NCI-H1417 (cell line): ENCODE measurements at regions not wholly inside any gene's neighbourhood (a gene's known extent, or its start where the extent isn't known, plus 50 kb on each side); places are given as distances from the start of the nearest gene placed in this dataset.

Experiments
- DNase-seq, 3 experiments: peaks; one replicate each; lab custom pipeline; 2025; lab: John Stamatoyannopoulos, UW

DNA sequence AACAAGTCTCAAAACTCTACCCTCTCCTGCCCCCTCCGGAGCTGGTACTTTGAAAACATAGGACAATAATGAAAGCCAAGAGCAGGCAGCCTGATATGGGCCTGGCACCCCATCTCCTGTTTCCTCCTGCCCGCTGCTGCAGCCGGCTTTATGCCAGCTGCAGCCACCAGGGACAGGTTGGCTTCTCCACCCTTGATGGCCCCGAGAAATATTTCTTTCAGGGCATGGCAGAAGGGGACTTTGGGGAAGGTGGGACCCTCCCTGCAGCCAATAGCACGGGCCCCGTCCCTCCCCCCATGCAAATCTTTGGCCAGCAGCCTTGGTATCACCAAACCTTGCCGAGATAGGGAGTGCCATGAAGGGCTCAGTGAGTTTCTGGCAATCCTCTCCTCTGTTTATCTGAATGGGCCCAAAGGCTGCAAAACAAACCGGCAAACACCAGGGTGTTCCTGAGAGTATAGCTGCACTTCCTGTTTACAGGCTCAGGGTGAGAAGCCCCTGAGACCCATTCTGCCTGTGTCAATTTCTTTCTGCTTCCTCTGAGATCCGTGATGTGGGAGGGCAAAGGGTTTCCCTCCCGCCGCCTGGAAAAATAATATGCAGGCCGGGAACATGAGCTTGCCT is 73.4 kb upstream of the BOD1 start:
- no peak for DNase-seq

DNA sequence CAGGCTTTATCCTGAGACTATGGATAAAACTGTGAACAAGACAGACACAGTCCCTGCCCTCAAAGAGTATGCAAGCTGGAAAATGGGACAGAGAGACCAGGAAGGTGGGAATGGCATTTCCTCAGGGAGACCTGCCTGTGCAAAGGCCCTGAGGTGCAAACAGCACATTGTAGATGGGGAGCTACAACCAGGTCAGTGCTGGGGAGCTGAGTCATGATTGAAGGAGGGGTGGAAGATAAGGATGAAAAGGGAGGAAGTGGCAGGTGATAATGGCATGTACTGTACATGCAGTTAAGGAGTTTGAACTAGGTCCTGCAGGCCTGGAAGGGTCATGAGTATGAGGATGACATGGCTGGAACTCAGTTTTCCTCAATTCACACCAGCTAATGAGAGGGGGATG is 75.5 kb upstream of the BOD1 start:
- DNase-seq: no peak

DNA sequence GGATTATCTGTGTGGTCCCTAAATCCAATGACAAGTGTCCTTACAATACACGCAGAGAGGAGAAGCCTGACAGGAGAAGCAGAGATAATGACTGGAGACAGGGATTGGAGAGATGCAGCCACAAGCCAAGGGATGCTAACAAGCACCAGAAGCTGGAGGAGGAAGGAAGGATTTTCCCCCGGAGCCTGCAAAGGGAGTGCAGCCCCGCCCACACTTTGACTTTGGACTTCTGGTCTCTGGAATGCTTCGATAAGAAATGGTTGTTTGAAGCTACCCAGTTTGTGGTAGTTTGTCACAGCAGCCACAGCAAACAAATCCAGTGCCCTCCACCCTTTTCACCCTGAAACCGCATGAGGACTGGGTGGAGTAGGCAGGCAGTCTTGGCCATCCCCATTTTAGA is 77.2 kb upstream of the BOD1 start:
- DNase-seq: no peak

DNA sequence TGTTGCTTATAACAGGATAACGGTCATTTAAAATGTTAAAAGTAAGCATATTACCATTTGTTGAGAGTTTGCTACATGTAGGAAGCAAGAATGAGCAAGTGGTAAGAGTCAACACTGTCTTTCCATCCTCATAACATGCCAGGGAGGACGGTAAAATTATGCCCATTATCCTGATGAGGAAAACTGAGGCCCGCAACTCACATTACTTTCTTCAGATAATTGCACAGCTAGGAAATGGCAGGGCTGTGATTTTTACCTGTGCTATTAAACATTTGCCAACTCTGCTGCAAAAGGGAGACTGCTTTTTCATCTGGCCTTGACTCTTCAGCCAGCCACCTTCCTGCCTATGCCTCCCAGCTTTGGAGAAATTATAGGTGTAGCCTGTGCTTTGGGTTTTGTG is 79.8 kb upstream of the BOD1 start:
- DNase-seq: no peak

DNA sequence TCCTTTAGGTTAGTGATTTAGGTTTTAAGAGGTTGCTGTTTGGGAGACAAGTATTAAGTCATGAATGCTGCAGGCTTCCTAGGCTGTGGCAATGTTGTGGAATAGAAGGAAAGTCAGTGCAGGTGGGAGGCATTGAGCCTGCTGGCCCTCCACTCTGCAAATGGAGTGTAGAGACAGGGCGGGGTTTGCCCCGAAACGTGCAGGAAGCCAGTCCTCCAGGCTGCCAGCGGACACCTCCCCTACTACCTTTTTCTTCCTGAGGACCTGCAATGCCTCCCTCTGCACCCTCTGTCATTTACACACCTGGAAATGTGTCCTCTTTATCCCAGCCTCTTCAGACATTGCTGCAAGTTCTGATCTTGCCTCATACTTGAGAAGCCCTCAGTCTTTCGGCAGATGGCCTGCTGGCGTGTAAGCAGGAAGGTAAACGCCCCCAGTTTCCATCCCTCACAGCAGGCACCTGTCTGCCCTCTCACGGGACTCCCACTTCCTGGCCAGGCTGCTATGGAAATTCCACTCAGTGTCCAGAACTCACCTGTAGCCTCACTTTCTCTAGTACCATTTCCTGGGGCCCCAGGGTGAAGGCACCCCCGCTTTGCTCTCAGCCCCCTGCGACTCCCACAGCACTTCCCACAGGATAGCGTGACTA is 81.6 kb upstream of the BOD1 start:
- peak in 2 of 3 experiments; percentile 23 to 55 for DNase-seq

DNA sequence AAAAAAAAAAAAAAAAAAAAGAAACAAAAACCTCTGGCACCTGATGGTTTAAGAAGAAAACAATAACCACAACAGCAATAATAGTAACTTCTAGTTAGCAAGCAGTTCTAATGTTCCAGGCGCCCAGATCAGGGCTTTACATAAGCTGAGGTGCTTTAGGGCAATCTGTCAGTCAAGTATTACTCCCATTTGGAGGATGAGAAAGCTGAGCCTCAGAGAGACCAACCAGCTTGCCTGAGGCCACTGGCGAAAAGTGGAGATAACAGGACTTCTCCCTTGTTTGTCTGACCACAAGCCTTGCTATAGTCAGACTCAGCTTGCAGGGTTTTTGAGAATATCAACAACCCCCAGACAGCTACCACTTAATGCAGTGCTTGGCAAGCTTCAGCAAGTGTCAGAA is 83.5 kb upstream of the BOD1 start:
- no peak for DNase-seq

DNA sequence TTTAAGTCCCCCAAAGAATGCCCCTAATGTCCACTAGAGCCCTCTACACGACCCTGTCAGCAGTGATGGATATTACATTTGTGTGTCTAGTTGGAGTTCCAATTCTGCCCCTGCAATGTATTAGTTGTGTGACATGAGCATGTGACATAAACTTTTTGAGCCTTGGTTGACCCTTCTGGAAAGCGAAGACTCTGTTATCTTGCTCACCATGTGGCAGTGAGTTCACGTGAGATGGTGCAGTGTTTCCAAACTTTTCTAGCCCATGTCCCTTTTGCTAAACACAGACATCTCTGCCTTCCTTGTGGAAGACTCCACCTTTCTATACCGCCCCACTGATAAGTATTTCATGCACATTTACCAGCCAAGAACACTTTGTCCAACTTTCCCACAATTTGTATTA is 87.0 kb upstream of the BOD1 start:
- no peak for DNase-seq

DNA sequence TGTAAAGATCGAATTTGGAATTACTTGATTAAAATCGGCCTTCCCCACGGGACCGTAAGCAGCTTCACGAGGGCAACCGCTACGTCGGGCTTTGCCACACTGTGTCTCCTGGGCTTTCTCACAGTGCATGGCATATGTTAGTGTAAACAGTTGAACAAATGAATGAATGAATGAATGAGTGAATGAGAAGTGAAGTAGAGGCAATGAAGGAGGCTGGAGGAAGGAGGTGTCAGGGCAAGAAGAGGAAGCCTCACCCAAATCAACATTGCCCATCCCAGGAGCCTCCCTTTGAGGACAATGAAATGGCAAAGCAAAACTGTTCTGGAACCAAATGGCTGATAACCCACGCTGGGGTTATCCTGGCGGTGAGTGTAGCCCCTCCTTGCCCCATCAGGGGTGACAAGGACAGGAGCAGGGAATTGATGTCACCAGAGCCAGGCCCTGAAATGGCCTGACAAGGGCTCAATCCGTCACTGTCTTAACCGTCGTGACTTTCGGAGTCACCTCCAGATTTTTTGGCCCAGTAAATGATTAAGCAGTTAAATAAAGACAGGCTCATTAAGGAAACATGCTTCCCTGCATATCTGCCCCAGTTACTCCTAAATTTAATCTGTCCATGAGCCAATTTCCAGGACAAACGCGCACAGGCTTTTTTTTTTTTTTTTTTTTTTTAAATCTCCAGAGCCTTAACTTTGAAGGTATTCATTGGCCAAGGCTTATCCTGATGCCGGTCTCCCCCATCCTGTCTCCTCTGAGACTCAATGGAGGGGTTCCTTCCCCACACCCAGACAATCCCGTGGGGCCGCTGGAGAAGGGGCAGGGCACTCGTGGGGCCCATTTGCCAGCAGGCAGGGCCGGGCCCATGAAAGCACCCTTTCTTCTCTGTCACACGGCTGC is 88.4 kb upstream of the BOD1 start:
- no peak for DNase-seq

DNA sequence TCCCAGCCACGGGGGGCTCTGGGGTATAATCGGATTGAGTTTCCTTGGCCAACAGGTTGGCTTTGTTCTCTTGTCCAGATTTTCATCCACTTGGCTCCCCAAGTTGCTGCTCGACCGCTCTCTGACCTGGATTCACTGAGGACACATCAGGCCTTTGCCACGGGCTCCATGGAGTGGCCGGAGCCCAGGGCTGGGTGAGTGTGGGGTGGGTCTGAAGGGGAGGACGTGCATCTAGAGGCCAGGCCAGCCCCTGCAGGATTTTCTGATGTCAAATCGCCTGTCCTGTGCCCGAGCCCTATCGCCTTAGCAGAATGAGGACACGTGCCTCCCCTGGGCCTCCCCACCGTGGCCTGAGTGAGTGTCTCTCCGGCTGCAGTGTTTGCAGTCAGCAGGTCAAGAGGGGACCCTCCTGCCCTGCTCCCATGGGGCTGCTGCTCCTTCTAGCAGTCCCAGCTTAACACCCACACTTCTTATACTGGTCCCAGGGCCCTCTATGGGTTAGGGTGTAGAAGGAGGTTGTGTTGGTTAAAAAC is 89.1 kb upstream of the BOD1 start:
- no peak for DNase-seq

DNA sequence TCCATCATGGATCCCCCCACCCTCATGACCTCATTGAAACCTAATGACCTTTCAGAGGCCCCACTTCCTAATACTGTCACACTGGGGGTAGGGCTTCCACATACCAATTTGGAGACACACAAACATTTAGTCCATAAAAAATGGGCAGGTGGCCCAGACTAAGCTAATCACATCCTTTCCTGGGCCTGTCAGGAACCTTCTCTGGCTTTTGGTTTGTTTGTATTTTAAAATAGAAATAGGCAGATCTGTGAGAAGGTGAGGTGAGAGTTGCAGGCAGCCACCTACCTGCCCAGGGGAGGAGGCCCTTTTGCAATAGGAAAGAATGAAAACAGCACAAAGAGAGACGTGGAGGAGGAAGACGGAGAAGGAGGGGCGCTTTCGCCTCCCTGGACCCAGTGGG is 90.2 kb upstream of the BOD1 start:
- no peak for DNase-seq

DNA sequence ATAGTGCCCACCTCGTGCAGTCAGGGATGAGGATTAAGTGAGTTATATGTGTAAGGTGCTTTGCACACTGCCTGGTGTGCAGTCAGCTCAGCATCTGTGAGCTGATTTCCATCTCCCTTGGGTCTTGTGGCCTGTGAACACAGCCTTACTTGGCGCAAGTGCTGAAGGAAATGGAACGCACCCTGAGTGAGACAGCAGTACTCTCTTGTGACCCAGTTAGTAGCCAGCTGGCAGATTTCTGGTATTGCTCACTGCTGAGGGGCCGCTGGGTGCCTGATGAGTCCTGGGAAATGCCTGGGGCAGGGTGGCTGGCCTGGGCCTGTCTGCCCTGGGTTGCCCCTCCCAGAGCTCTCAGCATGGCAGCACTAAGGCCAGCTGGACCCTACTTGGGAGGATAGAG is 90.9 kb upstream of the BOD1 start:
- DNase-seq: no peak

DNA sequence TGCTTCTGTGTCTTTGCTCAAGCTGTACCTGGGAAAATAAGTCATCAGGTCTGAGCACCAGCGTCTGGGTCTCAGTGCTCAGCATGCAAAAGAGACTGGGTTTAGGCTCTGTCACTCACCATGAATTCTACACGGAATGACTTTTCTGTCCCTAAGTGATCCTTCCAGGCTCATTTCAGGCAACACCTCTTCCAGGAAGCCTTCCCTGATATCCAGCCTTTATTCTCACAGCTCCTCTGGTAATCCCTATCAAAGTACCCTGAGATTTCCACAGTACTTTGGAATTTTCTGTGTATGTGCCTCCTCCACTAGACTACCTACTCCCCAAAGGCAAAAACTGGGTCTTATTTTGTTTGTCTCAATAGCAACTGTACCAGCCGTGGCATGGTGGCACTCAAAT is 92.7 kb upstream of the BOD1 start:
- no peak for DNase-seq

DNA sequence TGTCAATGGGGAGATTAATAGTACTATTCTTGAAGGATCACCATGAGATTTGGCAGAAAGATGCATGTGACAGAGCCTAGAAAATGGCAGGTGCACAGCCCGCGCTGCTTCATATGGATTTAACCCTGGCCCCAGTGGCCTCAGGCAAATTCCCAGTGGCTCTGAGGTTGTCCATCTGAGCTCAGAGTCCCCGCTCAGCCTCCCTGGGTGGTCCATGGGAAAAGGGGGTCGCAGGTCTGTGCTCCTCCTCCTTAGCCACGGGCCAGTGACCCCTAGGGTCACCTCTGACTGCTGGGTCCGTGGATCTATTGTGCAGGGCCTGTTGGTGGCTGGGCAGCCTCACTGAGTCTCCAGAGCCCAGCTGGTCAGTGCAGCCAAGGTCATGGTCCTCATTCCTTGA is 93.3 kb upstream of the BOD1 start:
- DNase-seq: no peak

DNA sequence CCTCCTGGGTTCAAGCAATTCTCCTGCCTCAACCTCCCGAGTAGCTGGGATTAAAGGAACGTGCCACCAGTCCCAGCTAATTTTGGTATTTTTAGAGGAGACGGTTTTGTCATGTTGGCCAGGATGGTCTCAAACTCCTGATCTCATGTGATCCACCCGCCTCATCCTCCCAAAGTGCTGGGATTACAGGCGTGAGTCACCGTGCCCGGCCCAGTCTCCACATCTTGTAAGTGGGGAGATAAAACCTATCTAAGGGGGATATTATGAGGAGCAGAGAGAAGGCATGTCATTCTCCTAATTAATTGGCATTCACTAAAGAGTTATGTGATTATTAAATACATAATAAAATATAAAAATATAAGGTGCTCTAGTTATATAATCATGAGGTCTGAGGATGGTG is 94.1 kb upstream of the BOD1 start:
- DNase-seq: no peak

DNA sequence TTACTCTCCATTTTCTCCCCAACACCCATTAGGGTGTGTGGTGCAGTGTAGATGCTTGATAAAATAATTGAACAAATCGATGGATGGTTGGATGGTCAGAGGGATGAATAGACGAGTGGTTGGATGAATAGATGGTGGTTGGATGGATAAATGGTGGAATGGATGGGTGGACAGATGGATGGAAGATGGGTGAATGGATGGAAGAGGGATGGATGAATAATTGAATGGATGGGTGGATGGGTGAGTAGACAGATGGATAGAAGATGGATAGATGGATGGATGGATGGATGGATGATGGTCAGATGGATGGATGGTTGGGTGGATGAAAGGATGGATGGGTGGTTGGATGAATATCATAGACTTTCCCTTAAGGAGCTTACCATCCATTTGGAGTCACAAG is 95.0 kb upstream of the BOD1 start:
- no peak for DNase-seq

DNA sequence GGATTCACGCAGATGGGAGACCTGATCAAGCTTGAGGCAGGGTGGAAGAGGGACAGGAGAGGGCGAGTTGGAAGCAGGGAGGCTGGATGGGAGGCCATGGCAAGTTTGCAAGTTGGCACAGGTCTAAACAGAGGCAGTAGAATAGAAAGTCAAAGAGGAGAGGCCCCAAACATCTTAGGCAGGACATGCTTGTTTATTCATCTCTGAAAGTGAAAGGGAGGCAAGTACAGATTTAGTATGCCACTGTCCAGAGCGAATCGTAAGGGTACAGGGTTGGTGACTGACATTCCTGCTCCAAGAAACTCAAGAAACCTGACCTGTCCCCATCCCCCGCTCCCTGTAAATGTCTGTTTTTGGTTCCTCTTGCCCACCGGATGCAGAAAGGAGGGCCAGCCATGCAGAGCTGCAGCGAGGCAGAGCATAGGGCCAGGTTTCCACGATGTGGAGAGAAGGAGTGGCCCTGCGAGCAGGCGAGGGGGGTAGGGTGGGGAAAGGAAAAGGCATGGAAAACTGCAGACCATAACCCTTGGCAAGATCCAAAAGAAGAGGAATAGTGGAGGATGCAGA is 96.2 kb upstream of the BOD1 start:
- DNase-seq: no peak

DNA sequence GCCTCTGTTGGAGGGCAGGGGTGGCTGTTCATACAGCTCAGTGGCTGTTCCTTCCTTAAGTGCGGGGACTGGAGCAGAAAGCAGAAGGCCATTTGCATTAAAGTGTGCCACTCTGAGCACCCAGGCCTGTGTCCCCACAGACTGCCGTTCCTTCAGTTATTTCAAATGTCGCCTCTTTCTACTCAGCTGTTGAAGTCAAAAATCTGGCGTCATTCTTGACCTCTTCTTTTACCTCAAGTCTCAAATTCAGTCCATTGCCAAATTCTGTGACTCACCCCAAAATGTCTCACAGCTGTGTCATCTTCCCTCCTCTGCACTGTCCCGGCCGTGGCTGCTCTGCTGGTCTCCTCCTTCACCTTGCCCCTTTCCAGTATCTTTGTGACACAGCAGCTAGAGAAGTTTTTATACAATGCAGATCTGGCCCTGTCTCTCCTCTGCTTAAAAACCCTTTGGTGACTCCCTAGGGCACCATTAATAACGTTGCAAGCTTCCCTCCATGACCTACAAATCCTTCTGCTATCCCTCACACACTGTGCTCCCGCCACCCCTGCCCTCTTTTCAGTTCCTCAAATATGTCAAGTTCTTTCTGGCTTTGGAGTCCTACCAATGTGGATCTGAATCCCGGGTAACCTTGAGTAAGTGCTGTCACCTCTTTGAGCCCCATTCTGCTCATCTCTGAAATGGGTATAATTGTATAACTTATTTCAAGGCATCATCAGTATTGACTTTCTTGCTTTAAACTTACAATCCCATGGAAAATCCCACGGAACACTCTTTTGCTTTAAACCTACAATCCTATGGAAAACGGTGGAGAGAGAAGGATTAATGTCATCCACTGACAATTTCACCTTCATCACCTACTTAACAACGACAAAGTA is 98.3 kb upstream of the BOD1 start:
- DNase-seq: no peak

DNA sequence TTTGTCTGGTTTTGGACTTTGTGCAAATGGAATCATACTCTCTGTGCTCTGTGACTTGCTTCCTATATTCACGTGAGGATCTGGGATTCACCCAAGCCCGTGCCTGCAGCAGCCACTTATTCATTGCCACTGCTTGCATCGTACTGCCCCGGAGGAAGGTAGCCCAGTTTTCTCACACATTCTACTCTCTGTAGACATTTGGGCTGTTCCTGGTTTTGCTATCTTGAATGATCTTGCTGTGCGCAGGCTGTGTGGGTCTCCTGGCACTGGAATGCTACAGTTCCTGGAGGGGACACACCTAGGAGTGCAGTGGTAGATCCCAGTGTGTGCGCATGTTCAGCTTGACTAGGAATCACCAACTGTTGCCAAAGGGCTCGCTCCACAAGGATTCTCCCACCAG is 99.2 kb upstream of the BOD1 start:
- no peak for DNase-seq

DNA sequence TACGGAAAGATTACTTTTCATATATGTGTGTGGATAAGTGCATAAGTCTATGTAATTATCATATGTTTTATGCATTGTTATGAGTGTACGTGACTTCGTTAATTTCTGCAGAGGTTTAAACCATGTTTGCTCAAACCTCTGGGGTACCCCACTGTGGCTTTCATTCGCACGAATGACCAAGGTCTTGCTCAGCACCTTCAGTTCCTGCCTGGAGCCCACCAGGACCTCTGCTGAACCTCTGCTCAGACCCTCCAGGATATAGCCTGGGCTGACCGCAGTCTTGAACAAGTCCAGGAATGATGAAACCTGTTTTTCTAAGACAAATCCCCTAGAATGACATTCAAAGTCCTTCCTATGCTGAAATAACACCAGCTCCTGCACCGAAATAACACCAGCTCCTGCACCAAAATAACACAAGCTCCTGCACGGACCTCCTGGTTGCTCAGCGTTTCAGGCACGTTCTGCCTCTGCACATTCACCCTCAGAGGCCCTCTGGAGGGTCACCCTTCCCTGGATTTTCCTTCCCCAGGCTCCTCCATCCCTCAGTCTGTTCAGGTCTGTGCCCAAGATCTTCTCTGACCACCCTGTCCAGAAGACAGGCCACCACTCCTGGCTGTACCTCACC is 99.7 kb upstream of the BOD1 start:
- DNase-seq: no peak

DNA sequence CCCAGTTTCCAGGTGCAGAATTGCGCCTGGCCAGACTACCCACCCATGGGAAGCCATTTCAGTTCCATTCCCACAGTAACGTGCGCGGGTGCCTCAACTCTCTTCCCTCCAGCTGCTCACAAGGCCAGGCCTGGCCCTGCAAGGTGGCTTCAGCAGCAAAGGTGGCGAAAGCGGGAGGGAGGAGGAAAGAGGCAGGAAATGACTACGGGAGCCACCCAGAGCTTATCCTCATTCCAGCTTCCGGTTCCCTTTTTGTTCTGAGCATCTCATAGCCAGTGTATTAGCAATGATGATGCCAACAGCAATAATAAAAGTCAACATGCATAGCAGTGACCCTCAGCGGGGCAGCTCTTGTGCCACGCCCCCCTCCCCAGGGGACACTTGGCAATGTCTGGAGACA is 101.5 kb upstream of the BOD1 start:
- peak in 2 of 3 experiments; percentile 68 to 88 for DNase-seq

DNA sequence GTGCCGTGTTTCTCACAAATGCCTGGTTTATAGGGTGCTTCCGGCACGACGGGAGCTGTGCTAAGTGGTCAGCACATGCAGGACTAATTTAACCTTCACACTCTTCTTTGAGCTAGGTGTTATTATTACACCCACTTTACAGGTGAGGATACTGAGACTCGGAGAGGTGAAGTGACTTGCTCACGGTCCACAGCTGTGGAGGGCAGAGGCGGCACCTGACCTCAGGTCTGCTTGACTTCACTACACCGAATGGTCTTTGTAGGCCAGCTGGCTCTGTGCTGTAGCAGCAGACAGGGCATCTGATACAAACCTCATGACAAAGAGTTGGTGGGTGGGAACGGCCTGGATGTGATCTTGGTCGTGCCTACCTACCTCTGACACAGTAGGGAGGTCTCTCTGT is 102.0 kb upstream of the BOD1 start:
- DNase-seq: peak in 1 of 3 experiments; percentile 57
